LNCAP (cell line): ENCODE measurements at regions not wholly inside any gene's neighbourhood (a gene's known extent, or its start where the extent isn't known, plus 50 kb on each side); places are given as distances from the start of the nearest gene placed in this dataset.

Experiments
- TF ChIP-seq, protein P1 (sequence below): fragments of 450-650 bp; IDR thresholded peaks from 2 replicates; pipeline ENCODE4 v1.5.1; 2017; ENCODE audit warnings: mild to moderate bottlenecking

DNA sequence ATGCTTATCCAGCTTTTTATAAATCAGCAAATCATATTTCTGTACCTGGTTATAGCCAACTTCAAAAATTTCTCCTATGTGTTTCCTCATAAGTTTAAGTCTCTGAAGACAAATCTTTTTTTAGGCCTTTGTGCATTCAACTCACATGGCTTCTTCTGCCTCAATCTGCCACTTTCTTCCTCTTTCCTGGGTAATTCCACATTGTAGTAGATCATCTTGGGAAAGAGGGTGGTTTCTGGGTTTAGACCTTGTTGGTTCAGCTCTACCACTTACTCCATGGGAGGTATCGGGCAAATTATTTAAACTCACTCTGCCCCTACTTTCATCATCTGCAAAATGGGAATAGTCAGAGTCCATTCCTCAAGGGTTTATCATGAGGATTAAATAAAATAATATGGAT, 707.0 kb upstream of the ZEB2 start:
- TF ChIP-seq, protein P1, sequence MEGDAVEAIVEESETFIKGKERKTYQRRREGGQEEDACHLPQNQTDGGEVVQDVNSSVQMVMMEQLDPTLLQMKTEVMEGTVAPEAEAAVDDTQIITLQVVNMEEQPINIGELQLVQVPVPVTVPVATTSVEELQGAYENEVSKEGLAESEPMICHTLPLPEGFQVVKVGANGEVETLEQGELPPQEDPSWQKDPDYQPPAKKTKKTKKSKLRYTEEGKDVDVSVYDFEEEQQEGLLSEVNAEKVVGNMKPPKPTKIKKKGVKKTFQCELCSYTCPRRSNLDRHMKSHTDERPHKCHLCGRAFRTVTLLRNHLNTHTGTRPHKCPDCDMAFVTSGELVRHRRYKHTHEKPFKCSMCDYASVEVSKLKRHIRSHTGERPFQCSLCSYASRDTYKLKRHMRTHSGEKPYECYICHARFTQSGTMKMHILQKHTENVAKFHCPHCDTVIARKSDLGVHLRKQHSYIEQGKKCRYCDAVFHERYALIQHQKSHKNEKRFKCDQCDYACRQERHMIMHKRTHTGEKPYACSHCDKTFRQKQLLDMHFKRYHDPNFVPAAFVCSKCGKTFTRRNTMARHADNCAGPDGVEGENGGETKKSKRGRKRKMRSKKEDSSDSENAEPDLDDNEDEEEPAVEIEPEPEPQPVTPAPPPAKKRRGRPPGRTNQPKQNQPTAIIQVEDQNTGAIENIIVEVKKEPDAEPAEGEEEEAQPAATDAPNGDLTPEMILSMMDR = no peak

DNA sequence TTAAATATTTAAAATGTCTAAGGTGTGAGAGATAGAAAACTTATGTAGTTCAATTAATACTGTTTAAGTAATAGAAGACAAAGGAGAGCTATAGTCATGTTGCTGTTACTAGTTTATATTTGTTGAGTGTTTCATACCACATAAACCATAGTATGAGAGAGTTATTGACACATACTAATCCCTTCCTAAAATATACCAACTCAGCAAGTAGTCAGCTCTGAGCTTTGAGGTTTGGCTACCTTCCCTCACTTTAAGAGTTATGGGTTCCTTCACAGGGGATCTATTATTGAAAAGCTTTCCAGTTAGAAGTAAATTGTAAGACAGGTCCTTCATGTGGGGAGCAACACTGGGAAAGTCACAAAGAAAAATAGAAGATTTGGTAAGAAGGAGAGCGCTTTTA, 701.6 kb upstream of the ZEB2 start:
- TF ChIP-seq, protein P1 = no peak

DNA sequence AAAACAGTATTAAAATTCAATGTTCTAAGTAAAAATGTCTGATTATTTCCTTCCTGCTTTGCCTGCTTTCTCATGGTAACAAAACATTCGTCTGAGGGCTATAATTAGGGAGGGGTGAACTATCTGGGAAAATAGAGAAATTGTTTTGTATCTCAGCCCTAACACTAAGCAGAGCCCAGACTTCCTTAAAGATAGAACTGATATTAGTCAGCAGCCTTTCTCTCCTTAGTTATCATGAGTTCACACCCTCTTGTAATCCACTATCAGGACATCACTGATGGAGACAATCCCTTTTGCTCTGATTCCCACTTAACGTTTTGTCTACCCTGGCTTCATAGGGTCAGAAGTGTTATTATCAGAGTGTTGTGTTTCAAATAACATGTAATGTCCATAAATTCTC, 701.1 kb upstream of the ZEB2 start:
- TF ChIP-seq, protein P1 = no peak

DNA sequence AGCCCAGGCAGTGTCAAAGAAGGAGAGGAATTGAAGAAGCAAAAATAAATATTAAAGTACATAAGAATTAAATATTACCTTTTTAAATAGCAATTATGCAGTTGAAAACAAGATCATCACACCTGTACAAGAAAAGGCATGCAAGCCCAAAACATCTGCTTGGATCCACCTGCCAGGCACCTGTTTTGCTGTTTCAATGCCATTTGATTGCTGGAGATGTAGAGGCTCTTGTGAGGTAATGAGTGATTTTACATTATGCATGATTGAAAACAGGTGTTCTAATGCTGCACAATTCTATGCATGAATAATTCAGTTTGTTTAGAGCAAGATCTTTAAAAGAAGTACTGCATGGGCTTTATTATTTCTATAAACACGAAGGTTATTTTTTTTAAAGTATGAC, 700.6 kb upstream of the ZEB2 start:
- TF ChIP-seq, protein P1 = no peak

DNA sequence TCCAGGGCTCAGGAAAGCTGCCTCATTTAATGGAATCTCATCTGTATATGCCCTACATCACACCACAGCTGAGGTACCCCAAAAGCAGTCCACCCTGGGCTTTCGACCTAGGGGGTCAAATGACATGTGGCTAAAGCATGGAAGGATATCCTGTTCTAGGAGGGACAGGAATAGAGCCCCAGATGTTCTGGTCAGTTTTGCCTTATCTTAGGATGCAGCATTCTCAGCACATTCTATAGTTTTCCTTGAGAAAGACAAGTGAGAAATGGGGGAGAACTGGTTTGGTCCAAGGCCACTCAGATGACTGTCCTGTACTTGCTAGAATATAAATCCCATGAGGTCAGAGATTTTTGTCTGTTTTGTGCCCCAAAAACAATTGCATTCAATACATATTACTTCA, 688.0 kb upstream of the ZEB2 start:
- TF ChIP-seq, protein P1 = no peak

DNA sequence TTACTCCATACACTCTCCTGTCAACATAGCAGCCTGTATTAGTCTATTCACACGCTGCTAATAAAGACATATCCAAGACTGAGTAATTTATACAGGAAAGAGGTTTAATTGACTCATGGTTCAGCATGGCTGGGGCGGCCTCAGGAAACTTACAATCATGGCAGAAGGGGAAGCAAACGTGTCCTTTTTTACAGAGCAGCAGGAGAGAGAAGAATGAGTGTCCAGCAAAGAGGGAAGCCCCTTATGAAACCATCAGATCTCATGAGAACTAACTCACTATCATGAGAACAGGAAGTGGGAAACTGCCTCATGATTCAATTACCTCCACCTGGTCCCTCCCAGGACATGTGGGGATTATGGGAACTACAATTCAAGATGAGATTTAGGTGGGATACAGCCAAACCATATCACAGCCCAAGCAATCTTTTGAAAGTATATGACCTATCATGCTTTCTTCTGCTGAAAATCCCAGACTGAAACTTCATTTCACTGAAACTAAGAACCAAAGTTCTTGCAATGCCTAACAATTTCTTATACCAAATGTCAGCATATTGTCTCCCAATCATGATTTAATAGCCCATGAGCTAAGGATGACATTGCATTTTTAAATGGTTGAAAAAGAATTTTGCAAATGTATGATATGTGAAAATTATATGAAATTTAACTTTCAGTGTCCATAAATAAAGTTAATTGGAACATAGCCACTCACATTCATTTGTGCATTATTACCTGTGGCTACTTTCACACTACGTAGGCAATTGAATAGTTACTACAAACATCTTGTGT, 686.8 kb upstream of the ZEB2 start:
- TF ChIP-seq, protein P1 = no peak

DNA sequence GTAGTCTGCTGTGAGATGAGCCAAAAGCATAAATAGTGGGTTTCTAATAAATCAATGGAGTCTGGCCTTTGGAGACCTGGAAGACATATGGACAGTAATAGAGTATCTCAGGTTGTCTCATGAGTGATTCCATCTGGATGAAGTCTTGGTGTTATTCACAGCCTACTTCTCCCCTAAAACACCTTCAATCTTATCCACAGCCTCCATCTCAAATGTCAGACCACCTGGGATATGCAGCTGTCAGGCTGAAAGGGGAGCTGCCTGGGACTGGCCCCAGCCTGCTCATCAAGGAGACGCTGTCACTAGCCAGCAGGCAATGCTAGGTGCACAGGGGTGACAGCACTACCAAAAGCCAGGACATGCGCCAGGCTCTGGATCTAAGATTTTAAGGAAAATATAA, 684.0 kb upstream of the ZEB2 start:
- TF ChIP-seq, protein P1 = no peak
